ENCODE measurements at regions not wholly inside any gene's neighbourhood (a gene's known extent, or its start where the extent isn't known, plus 50 kb on each side); places are given as distances from the start of the nearest gene placed in this dataset.
"Not testable (repeated sequence)": the region's sequence is repeated elsewhere in the genome, so short reads cannot be mapped to it uniquely, and the experiment has no call there.

DNA sequence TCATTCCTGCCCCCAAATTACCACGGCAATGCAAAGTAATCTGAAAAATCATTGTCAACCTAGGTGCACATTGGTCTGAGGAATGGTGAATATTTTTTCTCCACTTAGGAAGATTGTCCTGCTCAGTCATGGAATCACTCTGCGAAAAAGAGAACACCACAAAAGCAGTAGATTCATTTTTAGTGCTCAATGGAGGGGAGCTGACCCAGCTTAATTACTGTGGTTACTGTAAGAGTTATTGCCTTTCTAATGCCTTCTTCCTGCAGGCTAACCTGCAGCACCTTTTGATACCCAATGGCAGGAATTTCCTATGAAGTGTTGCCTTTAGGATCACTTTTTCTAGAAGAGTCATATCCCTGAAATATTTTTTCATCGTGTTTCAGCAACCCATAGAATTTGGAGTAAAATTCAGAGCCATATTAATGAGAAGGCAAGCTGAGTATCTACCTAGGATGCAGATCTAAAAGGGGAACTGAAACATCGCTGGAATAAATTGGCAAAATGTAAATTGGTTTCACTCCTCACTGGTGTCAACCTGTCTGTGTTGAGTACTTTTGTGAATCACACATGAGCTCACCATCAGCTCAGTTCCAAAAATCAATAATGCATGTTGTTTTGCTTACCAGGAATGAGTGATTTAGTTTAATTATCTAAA, 464.5 kb downstream of the CSNK1G3 start:
- no peaks in the 10 kb centered on the region for H3K4me1 ChIP-seq (ENCODE audit: control insufficient read depth in 3 of 3, insufficient read depth in 3 of 3, low read length in 3 of 3)
- no peak overlapping the region for H3K4me3 ChIP-seq (ENCODE audit: low read length in 3 of 3)
- H3K9me3 ChIP-seq (ENCODE audit: control insufficient read depth in 3 of 3, low read length in 3 of 3), result no peaks in the 10 kb centered on the region
- H3K27ac ChIP-seq (ENCODE audit: low read depth, low read length), result no peak overlapping the region
- H3K9ac ChIP-seq (ENCODE audit: low read depth in 1 of 3, low read length in 3 of 3), result no peak overlapping the region
- no peaks in the 10 kb centered on the region for H3K36me3 ChIP-seq (ENCODE audit: control insufficient read depth in 3 of 3, insufficient read depth in 3 of 3, low read length in 3 of 3)
- no peaks in the 10 kb centered on the region for H3K27me3 ChIP-seq (ENCODE audit: control insufficient read depth in 3 of 3, insufficient read depth in 3 of 3, low read length in 3 of 3)

DNA sequence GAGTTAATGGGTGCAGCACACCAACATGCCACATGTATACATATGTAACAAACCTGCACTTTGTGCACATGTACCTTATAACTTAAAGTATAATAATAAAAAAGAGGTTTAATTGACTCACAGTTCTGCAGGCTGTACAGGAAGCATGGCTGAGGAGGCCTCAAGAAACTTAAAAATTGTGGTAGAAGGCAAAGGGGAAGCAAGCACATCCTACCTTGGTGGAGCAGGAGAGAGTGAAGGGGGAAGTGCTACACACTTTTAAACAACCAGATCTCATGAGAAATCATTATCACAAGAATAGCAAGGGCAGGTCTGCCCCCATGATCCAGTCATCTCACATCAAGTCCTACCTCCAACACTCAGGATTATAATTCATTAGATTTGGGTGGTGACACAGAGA, 463.5 kb downstream of the CSNK1G3 start:
- not testable (repeated sequence) for H3K27ac ChIP-seq (ENCODE audit: low read depth, low read length); H3K9ac ChIP-seq (ENCODE audit: low read depth in 1 of 3, low read length in 3 of 3); H3K4me1 ChIP-seq (ENCODE audit: control insufficient read depth in 3 of 3, insufficient read depth in 3 of 3, low read length in 3 of 3); H3K27me3 ChIP-seq (ENCODE audit: control insufficient read depth in 3 of 3, insufficient read depth in 3 of 3, low read length in 3 of 3); H3K4me3 ChIP-seq (ENCODE audit: low read length in 3 of 3); H3K9me3 ChIP-seq (ENCODE audit: control insufficient read depth in 3 of 3, low read length in 3 of 3); H3K36me3 ChIP-seq (ENCODE audit: control insufficient read depth in 3 of 3, insufficient read depth in 3 of 3, low read length in 3 of 3)

DNA sequence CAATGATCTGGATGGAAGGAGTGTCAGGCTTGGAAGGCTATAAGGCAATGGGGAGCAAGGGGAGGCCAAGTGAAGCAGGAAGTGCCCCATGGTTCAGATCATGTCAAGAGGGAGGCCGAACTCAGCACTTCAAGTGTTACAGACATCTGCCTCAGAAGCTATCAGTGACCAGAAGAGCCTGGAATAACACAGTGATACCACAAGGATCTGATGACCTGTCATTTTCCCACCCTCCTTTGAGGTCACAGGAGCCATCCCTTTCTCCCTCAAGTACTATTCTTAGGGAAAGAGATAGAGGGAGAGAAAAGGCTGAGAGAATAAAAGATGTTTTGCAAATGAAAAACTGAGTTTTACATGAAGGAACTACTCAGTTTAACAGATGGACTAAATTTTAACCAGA, 454.8 kb downstream of the CSNK1G3 start:
- Histone ChIP-seq H3K4me1 (ENCODE audit: control insufficient read depth in 3 of 3, insufficient read depth in 3 of 3, low read length in 3 of 3) (peaks cover 0 to 3% (median 0%) of the 10 kb centered on the region in 3 donors), H3K9ac (ENCODE audit: low read depth in 1 of 3, low read length in 3 of 3) (no peak overlapping the region), H3K4me3 (ENCODE audit: low read length in 3 of 3) (no peak overlapping the region), H3K27me3 (ENCODE audit: control insufficient read depth in 3 of 3, insufficient read depth in 3 of 3, low read length in 3 of 3) (no peaks in the 10 kb centered on the region), H3K27ac (ENCODE audit: low read depth, low read length) (no peak overlapping the region), H3K36me3 (ENCODE audit: control insufficient read depth in 3 of 3, insufficient read depth in 3 of 3, low read length in 3 of 3) (no peaks in the 10 kb centered on the region), H3K9me3 (ENCODE audit: control insufficient read depth in 3 of 3, low read length in 3 of 3) (no peaks in the 10 kb centered on the region)

DNA sequence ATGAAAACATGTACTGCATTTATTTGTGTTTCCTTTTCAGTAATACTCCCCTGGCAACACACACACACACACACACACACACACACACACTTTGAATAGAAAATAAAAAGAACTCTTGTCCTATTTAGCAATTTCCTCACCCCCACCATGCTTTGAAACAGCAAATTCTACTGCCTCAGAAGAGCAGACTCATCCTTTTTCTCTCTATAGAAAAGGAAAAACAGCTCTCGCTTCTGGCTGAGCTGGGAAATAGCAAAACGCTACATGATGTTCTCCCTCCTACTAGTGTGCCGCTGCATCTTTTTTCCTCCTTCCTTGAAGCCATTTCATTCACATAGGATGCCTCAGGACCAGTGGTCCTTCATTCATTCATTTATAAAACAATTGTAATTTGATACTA, 453.6 kb downstream of the CSNK1G3 start:
- Histone ChIP-seq H3K27ac (ENCODE audit: low read depth, low read length) (no peak overlapping the region), H3K4me1 (ENCODE audit: control insufficient read depth in 3 of 3, insufficient read depth in 3 of 3, low read length in 3 of 3) (peaks cover 0 to 3% (median 0%) of the 10 kb centered on the region in 3 donors), H3K9ac (ENCODE audit: low read depth in 1 of 3, low read length in 3 of 3) (no peak overlapping the region), H3K27me3 (ENCODE audit: control insufficient read depth in 3 of 3, insufficient read depth in 3 of 3, low read length in 3 of 3) (no peaks in the 10 kb centered on the region), H3K4me3 (ENCODE audit: low read length in 3 of 3) (no peak overlapping the region), H3K36me3 (ENCODE audit: control insufficient read depth in 3 of 3, insufficient read depth in 3 of 3, low read length in 3 of 3) (no peaks in the 10 kb centered on the region), H3K9me3 (ENCODE audit: control insufficient read depth in 3 of 3, low read length in 3 of 3) (no peaks in the 10 kb centered on the region)

DNA sequence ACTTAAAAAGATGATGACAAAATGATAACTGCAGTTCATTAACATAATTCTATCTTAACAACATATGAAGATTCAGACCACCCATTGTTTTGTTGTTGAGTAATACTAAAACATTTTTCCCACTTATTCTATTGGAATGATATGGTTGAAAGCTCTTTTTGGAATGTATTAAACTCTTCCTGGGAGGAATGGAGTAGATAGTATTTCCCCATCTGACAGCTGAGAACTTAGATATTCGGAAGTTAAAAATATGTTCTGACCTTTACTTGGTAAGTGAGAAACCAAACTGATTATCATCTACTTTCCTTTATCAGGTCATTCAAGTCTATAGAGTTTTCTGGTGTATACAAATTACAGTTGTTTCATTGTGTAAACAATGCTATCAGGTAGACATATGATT, 452.9 kb downstream of the CSNK1G3 start:
- no peaks in the 10 kb centered on the region for H3K9me3 ChIP-seq (ENCODE audit: control insufficient read depth in 3 of 3, low read length in 3 of 3)
- H3K27me3 ChIP-seq (ENCODE audit: control insufficient read depth in 3 of 3, insufficient read depth in 3 of 3, low read length in 3 of 3), result no peaks in the 10 kb centered on the region
- H3K4me3 ChIP-seq (ENCODE audit: low read length in 3 of 3), result no peak overlapping the region
- H3K4me1 ChIP-seq (ENCODE audit: control insufficient read depth in 3 of 3, insufficient read depth in 3 of 3, low read length in 3 of 3), result peaks cover 0 to 3% (median 0%) of the 10 kb centered on the region in 3 donors
- no peak overlapping the region for H3K27ac ChIP-seq (ENCODE audit: low read depth, low read length)
- H3K36me3 ChIP-seq (ENCODE audit: control insufficient read depth in 3 of 3, insufficient read depth in 3 of 3, low read length in 3 of 3), result no peaks in the 10 kb centered on the region
- H3K9ac ChIP-seq (ENCODE audit: low read depth in 1 of 3, low read length in 3 of 3), result no peak overlapping the region

DNA sequence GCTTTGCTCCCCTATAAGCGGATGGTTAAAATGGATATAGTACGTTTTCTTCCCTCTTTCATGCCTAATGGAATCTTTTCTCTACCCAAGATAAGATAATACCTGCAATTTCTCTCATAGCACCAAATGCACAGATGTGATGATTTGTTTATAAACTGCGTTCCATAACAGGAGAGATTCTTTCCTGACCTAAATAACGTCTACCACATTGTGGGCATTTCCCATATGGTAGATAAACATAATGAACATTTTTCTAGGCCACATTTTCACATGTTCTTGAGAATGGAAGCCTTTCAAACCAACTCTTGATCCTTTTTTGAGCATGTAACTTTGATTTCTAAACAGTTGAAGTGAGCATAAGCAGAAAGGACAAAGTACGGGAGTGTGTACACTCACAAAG, 448.5 kb downstream of the CSNK1G3 start:
- Histone ChIP-seq H3K36me3 (ENCODE audit: control insufficient read depth in 3 of 3, insufficient read depth in 3 of 3, low read length in 3 of 3) (no peaks in the 10 kb centered on the region), H3K4me1 (ENCODE audit: control insufficient read depth in 3 of 3, insufficient read depth in 3 of 3, low read length in 3 of 3) (peaks cover 0 to under 1% (median 0%) of the 10 kb centered on the region in 3 donors), H3K27me3 (ENCODE audit: control insufficient read depth in 3 of 3, insufficient read depth in 3 of 3, low read length in 3 of 3) (no peaks in the 10 kb centered on the region), H3K27ac (ENCODE audit: low read depth, low read length) (no peak overlapping the region), H3K4me3 (ENCODE audit: low read length in 3 of 3) (no peak overlapping the region), H3K9ac (ENCODE audit: low read depth in 1 of 3, low read length in 3 of 3) (no peak overlapping the region), H3K9me3 (ENCODE audit: control insufficient read depth in 3 of 3, low read length in 3 of 3) (no peaks in the 10 kb centered on the region)

DNA sequence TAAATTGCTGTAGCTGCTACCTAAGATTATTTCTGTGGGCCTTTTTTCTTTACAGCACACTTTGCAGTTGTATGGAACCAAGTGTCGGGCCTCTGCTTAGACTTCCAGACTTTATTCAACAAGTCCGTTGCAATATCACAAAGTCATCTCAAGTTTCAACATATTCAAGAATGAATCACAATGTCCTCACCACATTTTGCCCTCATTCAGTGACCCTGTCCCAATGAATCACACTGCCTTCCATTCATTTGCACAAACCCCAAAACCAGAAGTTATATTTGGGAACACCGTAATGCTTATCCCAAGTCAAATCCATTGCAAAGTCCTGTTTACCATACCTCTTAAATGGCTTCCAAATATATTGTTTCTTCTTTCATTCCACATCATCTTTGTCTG, 439.6 kb downstream of the CSNK1G3 start:
- Histone ChIP-seq H3K9me3 (ENCODE audit: control insufficient read depth in 3 of 3, low read length in 3 of 3) (no peaks in the 10 kb centered on the region), H3K36me3 (ENCODE audit: control insufficient read depth in 3 of 3, insufficient read depth in 3 of 3, low read length in 3 of 3) (no peaks in the 10 kb centered on the region), H3K9ac (ENCODE audit: low read depth in 1 of 3, low read length in 3 of 3) (no peak overlapping the region), H3K4me3 (ENCODE audit: low read length in 3 of 3) (no peak overlapping the region), H3K27me3 (ENCODE audit: control insufficient read depth in 3 of 3, insufficient read depth in 3 of 3, low read length in 3 of 3) (no peaks in the 10 kb centered on the region), H3K4me1 (ENCODE audit: control insufficient read depth in 3 of 3, insufficient read depth in 3 of 3, low read length in 3 of 3) (no peaks in the 10 kb centered on the region), H3K27ac (ENCODE audit: low read depth, low read length) (no peak overlapping the region)

DNA sequence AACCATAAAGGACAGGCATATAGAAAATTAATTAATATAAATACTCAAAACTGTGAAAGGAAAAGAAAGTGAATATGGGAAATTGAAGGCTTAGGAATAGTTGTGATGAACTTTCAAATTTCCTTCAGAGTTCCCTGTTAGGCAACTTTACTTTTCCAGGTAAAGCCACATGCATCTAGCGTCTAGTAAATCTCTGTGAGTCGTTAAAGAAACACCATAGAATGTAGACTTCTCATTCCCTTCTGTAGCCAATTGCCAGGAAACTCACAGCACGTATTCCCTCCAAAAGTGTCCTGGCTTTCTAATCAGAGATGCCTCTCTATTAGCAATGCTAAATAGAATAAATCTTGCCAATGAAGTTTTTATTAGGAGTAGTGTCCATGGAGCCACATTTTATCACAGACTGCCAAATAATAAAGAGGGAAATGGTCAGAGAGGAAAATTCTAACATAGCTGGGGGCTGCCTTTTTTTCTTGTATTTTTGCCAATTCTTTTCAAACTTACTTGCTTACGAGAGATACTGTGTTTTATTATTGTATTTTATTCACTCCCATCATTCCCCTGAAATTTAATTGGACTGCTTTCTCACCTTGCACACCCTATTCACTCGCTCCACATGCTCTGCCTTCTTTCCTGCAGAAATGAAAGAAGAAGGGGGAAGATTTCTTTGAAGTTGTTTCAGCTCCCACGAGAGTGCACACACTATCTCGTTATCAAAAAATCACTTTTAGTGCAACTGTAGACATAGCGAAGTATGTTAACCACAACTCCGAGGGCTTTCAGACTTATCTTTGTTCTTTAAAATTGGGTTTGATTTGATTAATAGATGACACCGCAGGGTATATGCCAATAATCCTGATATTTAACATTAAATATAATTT, 439.0 kb downstream of the CSNK1G3 start:
- H3K27ac ChIP-seq (ENCODE audit: low read depth, low read length), result no peak overlapping the region
- H3K27me3 ChIP-seq (ENCODE audit: control insufficient read depth in 3 of 3, insufficient read depth in 3 of 3, low read length in 3 of 3), result no peaks in the 10 kb centered on the region
- H3K4me1 ChIP-seq (ENCODE audit: control insufficient read depth in 3 of 3, insufficient read depth in 3 of 3, low read length in 3 of 3), result no peaks in the 10 kb centered on the region
- H3K4me3 ChIP-seq (ENCODE audit: low read length in 3 of 3), result no peak overlapping the region
- H3K9me3 ChIP-seq (ENCODE audit: control insufficient read depth in 3 of 3, low read length in 3 of 3), result no peaks in the 10 kb centered on the region
- H3K36me3 ChIP-seq (ENCODE audit: control insufficient read depth in 3 of 3, insufficient read depth in 3 of 3, low read length in 3 of 3), result no peaks in the 10 kb centered on the region
- no peak overlapping the region for H3K9ac ChIP-seq (ENCODE audit: low read depth in 1 of 3, low read length in 3 of 3)

DNA sequence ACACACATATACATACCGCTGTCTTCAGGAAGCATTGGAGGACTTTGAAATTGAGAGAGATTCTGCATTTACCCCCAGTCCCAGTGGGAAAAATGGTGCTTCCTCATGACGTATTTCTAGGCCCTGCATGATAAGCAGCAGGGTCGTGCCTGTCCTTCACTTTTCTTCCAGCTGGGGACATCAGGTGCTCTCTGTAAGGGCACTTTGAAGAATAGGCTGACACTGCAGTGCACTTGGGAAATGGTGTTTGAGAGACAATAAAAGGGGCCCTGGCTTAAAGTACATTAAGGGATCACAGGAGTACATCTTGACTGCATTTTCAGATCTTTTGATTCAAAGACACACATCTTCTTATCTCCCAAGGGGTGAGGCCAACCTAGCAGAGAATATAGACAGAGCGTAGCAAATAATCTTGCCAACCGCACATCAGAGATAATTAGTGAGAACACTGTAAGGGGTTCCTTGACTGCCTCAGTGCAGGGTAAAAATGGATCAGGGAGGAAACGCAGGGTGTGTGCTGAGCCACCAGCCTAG, 437.9 kb downstream of the CSNK1G3 start:
- Histone ChIP-seq H3K4me3 (ENCODE audit: low read length in 3 of 3) (no peak overlapping the region), H3K27me3 (ENCODE audit: control insufficient read depth in 3 of 3, insufficient read depth in 3 of 3, low read length in 3 of 3) (no peaks in the 10 kb centered on the region), H3K27ac (ENCODE audit: low read depth, low read length) (no peak overlapping the region), H3K9me3 (ENCODE audit: control insufficient read depth in 3 of 3, low read length in 3 of 3) (no peaks in the 10 kb centered on the region), H3K4me1 (ENCODE audit: control insufficient read depth in 3 of 3, insufficient read depth in 3 of 3, low read length in 3 of 3) (no peaks in the 10 kb centered on the region), H3K9ac (ENCODE audit: low read depth in 1 of 3, low read length in 3 of 3) (no peak overlapping the region), H3K36me3 (ENCODE audit: control insufficient read depth in 3 of 3, insufficient read depth in 3 of 3, low read length in 3 of 3) (no peaks in the 10 kb centered on the region)
